ENCODE measurements at regions not wholly inside any gene's neighbourhood (a gene's known extent, or its start where the extent isn't known, plus 50 kb on each side); places are given as distances from the start of the nearest gene placed in this dataset.

GRCh38 chr6:56849896-56850295, 105.0 kb upstream of the BEND6 start:
- TF ChIP-seq CTCF (IDR thresholded peaks at IDR 0.05; ENCODE audit: low read length) = no peak
- TF ChIP-seq EZH2 (IDR thresholded peaks at IDR 0.05; ENCODE audit: borderline replicate concordance, low read length) = no peak

Data from OCI-LY1 (cell line).